Erythroblast (primary cell): ENCODE measurements at regions not wholly inside any gene's neighbourhood (a gene's known extent, or its start where the extent isn't known, plus 50 kb on each side); places are given as distances from the start of the nearest gene placed in this dataset.

Experiments
- DNase-seq, 2 experiments: peaks; one replicate each; lab custom pipeline; 2025; lab: John Stamatoyannopoulos, UW
- GATA1 ChIP-seq: IDR thresholded peaks from 2 replicates; pipeline ENCODE4 v1.6.1; 2011; ENCODE audit warnings: low read depth, mild to moderate bottlenecking, control low read depth, low read length, moderate library complexity
- POLR2A ChIP-seq: IDR thresholded peaks from 2 replicates; pipeline ENCODE4 v1.6.1; 2011; ENCODE audit warnings: mild to moderate bottlenecking, low read length

- TF ChIP-seq GATA1 (no peak), POLR2A (no peak)
- peak; percentile 43 to 65 for DNase-seq
Observed at GRCh38 chr13:107205318-107206104, 637.6 kb upstream of the ARGLU1 start.

GRCh38 chr13:107203146-107203847 is 635.4 kb upstream of the ARGLU1 start:
- DNase-seq = peak; percentile 2 to 3
- TF ChIP-seq POLR2A (no peak), GATA1 (no peak)

GRCh38 chr13:107202371-107203023 is 634.6 kb upstream of the ARGLU1 start:
- DNase-seq = no peak
- TF ChIP-seq POLR2A (no peak), GATA1 (no peak)

- TF ChIP-seq GATA1 (no peak), POLR2A (no peak)
- no peak for DNase-seq
Observed at GRCh38 chr13:107200491-107200890, 632.6 kb upstream of the ARGLU1 start.

- TF ChIP-seq POLR2A = no peak
- TF ChIP-seq GATA1 = no peak
- no peak for DNase-seq
Observed at GRCh38 chr13:107192289-107192688, 624.4 kb upstream of the ARGLU1 start.

- no peak for DNase-seq
- TF ChIP-seq GATA1 = no peak
- TF ChIP-seq POLR2A = no peak
Observed at GRCh38 chr13:107190065-107190464, 622.1 kb upstream of the ARGLU1 start.

GRCh38 chr13:107185889-107186288 is 618.0 kb upstream of the ARGLU1 start:
- DNase-seq = no peak
- TF ChIP-seq GATA1 = no peak
- TF ChIP-seq POLR2A = no peak

GRCh38 chr13:107170270-107170931 is 602.5 kb upstream of the ARGLU1 start:
- DNase-seq = no peak

GRCh38 chr13:107157271-107157670 is 589.3 kb upstream of the ARGLU1 start:
- TF ChIP-seq POLR2A (no peak), GATA1 (no peak)
- no peak for DNase-seq

More at GRCh38 chr13:107170270-107170931, 602.5 kb upstream of the ARGLU1 start:
- no peak for TF ChIP-seq GATA1
- TF ChIP-seq POLR2A = no peak

- no peak for TF ChIP-seq GATA1
- no peak for TF ChIP-seq POLR2A
- no peak for DNase-seq
Observed at GRCh38 chr13:107144432-107144831, 576.5 kb upstream of the ARGLU1 start.

- TF ChIP-seq POLR2A (no peak), GATA1 (no peak)
Observed at GRCh38 chr13:107141767-107142166, 573.8 kb upstream of the ARGLU1 start.

GRCh38 chr13:107139006-107139405 is 571.1 kb upstream of the ARGLU1 start:
- TF ChIP-seq GATA1 = no peak
- no peak for TF ChIP-seq POLR2A
- no peak for DNase-seq

More at GRCh38 chr13:107141767-107142166, 573.8 kb upstream of the ARGLU1 start:
- no peak for DNase-seq

- no peak for DNase-seq
Observed at GRCh38 chr13:107138486-107138885, 570.5 kb upstream of the ARGLU1 start.

More at GRCh38 chr13:107138486-107138885, 570.5 kb upstream of the ARGLU1 start:
- no peak for TF ChIP-seq GATA1
- TF ChIP-seq POLR2A = no peak
